Lower leg skin (tissue), 3 donors: ENCODE measurements at regions not wholly inside any gene's neighbourhood (a gene's known extent, or its start where the extent isn't known, plus 50 kb on each side); places are given as distances from the start of the nearest gene placed in this dataset.

Source experiments
- POLR2A ChIP-seq, 2 donors: fragments of 450-650 bp; IDR thresholded peaks; one replicate each; pipeline ENCODE4 v1.6.1; 2016 to 2017; ENCODE audit warnings: antibody characterized with exemption in 2 of 2, mild to moderate bottlenecking in 1 of 2, moderate library complexity in 1 of 2
- TF ChIP-seq, protein P1 (sequence below), 3 donors: fragments of 450-650 bp; IDR thresholded peaks; one replicate each; pipeline ENCODE4 v1.5.1; 2016; ENCODE audit warnings: antibody characterized with exemption in 3 of 3, mild to moderate bottlenecking in 3 of 3, moderate library complexity in 2 of 3

GRCh38 chr3:23710555-23710954 is 95.2 kb upstream of the UBE2E1 start:
- TF ChIP-seq POLR2A (IDR thresholded peaks at IDR 0.05) = no peak
- TF ChIP-seq, protein P1, sequence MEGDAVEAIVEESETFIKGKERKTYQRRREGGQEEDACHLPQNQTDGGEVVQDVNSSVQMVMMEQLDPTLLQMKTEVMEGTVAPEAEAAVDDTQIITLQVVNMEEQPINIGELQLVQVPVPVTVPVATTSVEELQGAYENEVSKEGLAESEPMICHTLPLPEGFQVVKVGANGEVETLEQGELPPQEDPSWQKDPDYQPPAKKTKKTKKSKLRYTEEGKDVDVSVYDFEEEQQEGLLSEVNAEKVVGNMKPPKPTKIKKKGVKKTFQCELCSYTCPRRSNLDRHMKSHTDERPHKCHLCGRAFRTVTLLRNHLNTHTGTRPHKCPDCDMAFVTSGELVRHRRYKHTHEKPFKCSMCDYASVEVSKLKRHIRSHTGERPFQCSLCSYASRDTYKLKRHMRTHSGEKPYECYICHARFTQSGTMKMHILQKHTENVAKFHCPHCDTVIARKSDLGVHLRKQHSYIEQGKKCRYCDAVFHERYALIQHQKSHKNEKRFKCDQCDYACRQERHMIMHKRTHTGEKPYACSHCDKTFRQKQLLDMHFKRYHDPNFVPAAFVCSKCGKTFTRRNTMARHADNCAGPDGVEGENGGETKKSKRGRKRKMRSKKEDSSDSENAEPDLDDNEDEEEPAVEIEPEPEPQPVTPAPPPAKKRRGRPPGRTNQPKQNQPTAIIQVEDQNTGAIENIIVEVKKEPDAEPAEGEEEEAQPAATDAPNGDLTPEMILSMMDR (IDR thresholded peaks at IDR 0.05) = no peak
